Stimulated activated naive CD4-positive, alpha-beta T cell (primary cell): ENCODE measurements at regions not wholly inside any gene's neighbourhood (a gene's known extent, or its start where the extent isn't known, plus 50 kb on each side); places are given as distances from the start of the nearest gene placed in this dataset.
A peak's percentile ranks its signal among the peaks of the same experiment; 100 is the strongest.
"Not testable (repeated sequence)": the region's sequence is repeated elsewhere in the genome, so short reads cannot be mapped to it uniquely, and the experiment has no call there.

Experiments used
- DNase-seq, 6 experiments: peaks; one replicate each; lab custom pipeline; 2025; lab: John Stamatoyannopoulos, UW

- no peak for DNase-seq
Measured at GRCh38 chr4:189767941-189768340, 172.7 kb upstream of the FRG1 start.

DNA sequence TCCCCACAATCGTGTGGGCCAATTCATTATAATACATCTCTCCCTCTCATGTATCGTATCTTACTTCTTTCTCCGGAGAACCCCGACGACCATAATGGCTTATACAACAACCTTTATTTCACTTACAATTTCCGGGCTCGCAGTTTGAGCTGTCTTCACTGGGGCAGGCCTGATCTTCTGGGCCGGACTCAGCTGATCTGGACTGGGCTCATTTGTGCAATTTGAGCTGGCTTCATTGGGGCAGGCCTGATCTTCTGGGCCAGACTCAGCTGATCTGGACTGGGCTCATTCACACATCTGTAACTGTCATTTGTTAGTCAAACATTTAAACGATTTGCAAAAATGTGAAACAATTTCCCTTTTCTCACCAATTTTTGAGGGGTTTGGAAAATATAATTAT is 171.5 kb upstream of the FRG1 start:
- DNase-seq = no peak

DNA sequence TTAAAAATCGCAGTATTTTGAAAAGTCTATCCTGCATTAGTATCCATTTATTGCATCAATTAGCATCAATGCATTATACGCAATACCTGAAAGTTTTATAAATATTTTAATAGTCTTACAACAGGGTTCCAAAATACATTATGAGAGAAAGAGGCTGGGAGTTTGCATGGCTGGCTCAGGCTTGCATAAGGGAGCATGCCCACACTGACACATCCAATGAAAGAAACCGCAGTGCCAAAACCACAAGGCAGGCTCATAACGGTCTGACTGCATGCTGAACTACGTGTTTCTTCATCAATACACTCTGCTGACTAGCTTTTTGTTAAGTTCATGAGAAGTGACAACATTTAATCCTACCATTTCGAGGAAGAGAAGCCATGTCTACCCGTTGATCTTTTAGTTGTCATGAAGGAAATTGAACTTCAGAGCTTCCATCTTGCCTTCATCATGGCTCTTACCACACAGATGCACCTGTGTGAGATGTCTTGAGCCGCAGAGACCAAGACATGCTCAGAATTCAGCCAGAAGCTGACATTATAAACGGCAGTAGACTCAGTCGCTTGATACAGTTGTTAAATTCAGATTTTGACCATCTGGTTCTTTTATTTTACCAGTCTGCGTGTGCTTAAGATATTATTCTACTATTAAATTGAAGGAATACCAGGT is 168.8 kb upstream of the FRG1 start:
- no peak for DNase-seq

GRCh38 chr4:189773909-189774308 is 166.8 kb upstream of the FRG1 start:
- no peak for DNase-seq

DNA sequence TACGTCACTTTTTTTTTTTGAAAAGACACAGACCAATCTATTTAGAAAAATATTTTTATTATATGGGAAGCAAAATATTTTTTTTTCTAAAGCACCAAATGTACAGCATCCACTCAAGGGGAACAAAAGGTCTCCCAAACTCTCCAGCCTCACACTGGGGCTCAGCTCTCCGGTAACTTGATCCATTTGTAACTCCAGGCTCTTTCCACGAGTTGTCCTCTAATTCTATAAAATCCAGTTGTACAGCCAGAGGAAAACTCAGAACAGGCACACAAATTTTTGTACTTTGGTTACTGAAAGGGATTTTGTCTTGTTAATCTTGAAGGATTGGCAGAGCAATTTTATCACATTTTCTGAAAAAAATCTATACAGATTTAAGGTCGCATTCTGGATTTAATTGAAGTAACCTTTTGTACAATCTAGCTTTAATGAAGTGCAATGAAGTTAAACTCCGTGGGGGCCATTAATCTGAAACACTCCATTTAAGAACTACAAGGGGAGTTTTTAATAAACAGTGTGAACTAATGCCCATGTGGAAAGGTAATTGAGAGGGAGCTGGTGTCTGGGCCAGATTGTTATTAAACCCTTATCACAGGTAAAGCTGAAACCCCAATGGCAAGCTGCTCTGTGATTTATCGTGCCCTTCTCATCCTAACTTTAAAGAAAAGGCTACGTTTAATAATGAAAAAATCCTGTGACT is 161.2 kb upstream of the FRG1 start:
- DNase-seq = no peak

DNA sequence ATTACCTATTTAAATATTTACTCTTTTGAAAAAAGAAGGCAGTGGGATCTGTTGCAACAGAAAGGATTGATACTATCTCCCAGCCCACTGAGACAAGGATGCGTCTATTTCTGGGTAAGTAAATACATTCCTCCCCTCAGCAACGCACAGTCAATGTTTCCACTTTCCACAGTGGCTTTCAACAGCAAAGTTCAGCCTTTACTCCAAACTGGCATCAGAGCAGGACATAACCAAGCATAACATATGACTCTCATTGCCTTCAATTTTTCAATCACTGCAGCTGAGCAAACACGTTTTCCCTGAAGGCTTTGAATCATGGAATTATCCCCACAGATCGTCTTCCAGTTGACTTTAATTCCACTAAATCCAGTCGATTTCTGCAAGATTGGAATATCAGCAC is 160.3 kb upstream of the FRG1 start:
- DNase-seq = no peak

- no peak for DNase-seq
Measured at GRCh38 chr4:189784651-189785050, 156.0 kb upstream of the FRG1 start.

GRCh38 chr4:189785257-189785656 is 155.4 kb upstream of the FRG1 start:
- DNase-seq = no peak

- DNase-seq = no peak
Measured at GRCh38 chr4:189786447-189786846, 154.2 kb upstream of the FRG1 start.

GRCh38 chr4:189787216-189788031 is 153.2 kb upstream of the FRG1 start:
- no peak for DNase-seq

DNA sequence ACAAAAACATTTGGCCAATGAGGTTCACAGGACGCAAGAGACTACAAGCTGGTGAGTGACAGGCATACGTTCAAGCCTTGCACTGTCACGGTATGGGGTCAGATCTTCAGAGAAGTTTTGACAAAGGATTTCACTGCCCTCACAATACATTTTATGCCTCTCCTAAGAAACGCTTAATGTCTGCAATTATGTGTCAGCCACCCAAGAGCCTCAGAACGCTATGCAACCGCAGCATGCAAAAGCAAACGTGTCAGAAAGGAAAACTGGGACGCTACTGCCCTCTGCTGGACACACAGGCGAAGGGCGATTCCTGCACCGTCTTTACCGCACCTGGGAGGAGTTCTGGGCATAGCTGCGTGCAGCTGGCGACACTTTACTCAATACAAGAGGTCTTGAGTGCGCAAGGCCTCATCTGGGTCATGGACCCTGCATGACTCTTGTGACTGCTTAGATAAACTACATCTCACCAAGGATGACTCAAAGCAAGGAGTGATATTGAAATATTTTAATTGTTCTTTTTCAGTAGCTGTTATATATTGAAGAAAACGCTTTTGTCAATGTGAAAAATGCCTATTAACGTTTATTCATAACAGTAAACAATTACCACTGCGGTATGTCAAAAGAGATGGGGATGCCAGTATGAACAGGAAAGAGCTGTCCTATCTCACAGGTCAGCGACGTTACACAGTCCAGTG is 147.6 kb upstream of the FRG1 start:
- peak in 5 of 6 experiments; percentile 0 to 23 (median 2) for DNase-seq

- no peak for DNase-seq
Measured at GRCh38 chr4:189800545-189801088, 140.1 kb upstream of the FRG1 start.

DNA sequence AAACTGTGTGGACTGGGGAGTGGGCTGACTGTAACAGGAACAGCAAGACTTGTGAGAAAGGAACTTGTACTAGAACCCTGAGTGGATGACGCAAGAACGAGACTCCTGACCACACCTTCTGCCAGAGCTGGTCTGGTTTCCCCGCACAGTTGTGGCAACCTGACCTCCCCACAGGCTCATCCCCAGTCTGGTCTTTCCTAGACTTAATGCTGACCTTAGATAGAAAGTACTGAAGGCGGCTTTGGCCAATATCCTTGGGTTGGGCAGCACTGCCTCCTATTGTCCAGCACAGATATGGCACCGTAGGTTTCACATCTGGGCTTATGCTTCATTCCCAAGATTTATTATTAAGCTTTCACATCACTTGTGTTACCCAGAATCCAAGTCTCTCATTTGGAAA is 137.8 kb upstream of the FRG1 start:
- DNase-seq = no peak

- DNase-seq = no peak
Measured at GRCh38 chr4:189804894-189805293, 135.8 kb upstream of the FRG1 start.

DNA sequence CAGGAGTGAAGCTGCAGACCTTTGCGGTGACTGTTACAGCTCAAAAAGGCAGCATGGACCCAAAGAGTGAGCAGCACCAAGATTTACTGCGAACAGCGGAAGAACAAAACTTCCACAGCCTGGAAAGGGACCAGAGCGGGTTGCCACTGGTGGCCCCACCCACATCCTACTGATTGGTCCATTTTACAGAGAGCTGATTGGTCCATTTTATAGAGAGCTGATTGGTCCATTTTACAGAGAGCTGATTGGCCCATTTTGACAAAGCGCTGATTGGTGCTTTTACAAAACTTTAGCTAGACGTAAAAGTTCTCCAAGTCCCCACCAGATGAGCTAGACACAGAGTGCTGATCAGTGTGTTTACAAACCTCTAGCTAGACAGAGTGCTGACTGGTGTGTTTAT is 134.2 kb upstream of the FRG1 start:
- DNase-seq = no peak

DNA sequence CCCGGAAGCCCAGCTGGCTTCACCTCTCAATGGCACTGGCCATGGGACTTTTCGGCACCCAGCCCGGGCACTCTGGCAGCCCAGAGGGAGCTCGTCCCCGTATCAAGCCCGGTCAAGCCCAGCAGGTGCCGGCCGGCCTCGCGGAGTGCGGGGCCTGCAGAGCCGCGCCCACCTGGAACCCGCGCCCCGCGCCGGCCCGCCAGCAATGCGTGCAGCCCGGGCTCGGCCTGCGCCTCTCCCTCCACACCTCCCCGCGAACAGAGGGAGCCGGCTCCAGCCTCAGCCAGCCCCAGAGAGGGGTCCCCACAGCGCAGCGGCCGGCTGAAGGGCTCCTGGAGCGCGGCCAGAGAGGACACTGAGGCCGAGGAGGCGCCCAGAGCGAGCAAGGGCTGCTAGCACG is 133.6 kb upstream of the FRG1 start:
- no peak for DNase-seq

DNA sequence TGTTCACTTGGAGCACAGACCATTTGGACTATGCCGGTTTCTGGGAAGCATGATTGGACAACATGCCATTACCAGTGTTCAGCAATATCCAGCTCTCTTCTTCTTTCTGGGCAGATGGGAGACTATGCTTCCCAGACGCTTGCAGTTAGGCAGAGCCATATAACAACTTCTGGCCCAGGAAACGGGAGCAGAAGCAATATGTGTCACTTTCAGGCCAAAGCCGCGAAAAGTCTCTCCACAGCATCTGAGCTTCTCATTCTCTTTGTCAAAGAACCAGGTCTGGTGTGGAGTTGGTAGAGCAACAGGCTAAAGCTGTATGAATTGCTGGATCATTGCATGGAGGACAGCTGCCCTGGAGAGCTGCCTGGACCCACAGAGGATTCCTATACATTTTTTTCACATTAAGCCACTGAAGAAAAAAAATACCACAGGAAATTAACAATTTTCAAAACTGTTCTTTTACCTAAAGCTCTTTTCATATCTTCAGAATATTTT is 131.4 kb upstream of the FRG1 start:
- no peak for DNase-seq

DNA sequence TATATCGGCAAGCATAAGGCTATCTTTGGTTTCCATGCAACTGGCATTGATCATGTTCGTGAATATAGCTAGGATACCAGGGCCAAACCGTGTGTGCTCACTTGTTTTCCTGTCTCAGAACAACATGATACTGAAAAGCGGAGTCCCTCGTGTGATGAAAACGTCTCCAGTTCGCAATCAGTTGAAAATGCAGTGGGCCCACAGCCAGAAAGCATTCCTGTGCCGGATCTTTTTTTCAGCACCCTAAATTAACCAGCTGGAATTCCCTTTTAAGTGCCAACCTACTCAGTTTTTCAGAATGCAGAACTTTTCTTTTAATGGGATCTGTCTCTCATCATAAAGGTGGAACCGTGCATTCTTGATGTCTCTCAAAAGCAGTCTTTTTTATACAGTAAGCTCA is 130.8 kb upstream of the FRG1 start:
- DNase-seq = no peak

GRCh38 chr4:189810318-189811181 is 130.1 kb upstream of the FRG1 start:
- DNase-seq = not testable (repeated sequence)

- no peak for DNase-seq
Measured at GRCh38 chr4:189815404-189816192, 125.1 kb upstream of the FRG1 start.
